ENCODE measurements at regions not wholly inside any gene's neighbourhood (a gene's known extent, or its start where the extent isn't known, plus 50 kb on each side); places are given as distances from the start of the nearest gene placed in this dataset.

- no peak for DNase-seq (ENCODE audit: low spot score)
- TF ChIP-seq CTCF (IDR thresholded peaks at IDR 0.05; ENCODE audit: borderline replicate concordance, control extremely low read depth, extremely low read depth, insufficient read depth, missing control alignments), result no peak
- in situ Hi-C loops (cut with MboI; ENCODE audit: low sequenced_read_pairs, unreplicated experiment), result no loop called here
These were observed 139.7 kb downstream of the SLC30A10 start for GRCh38 chr1:219788700-219789099.

- no peak for TF ChIP-seq CTCF (IDR thresholded peaks at IDR 0.05; ENCODE audit: borderline replicate concordance, control extremely low read depth, extremely low read depth, insufficient read depth, missing control alignments)
- no peak for DNase-seq (ENCODE audit: low spot score)
- in situ Hi-C loops (cut with MboI; ENCODE audit: low sequenced_read_pairs, unreplicated experiment), result no loop called here
These were observed 140.3 kb downstream of the SLC30A10 start for GRCh38 chr1:219788091-219788490.

GRCh38 chr1:219784660-219785381 is 143.5 kb downstream of the SLC30A10 start:
- in situ Hi-C loops (cut with MboI; ENCODE audit: low sequenced_read_pairs, unreplicated experiment), result no loop called here
- no peak for DNase-seq (ENCODE audit: low spot score)
- no peak for TF ChIP-seq CTCF (IDR thresholded peaks at IDR 0.05; ENCODE audit: borderline replicate concordance, control extremely low read depth, extremely low read depth, insufficient read depth, missing control alignments)

- in situ Hi-C loops (cut with MboI; ENCODE audit: low sequenced_read_pairs, unreplicated experiment), result no loop called here
- TF ChIP-seq CTCF (IDR thresholded peaks at IDR 0.05; ENCODE audit: borderline replicate concordance, control extremely low read depth, extremely low read depth, insufficient read depth, missing control alignments), result no peak
- DNase-seq (ENCODE audit: low spot score), result no peak
These were observed 144.6 kb downstream of the SLC30A10 start for GRCh38 chr1:219783605-219784235.

- no peak for TF ChIP-seq CTCF (IDR thresholded peaks at IDR 0.05; ENCODE audit: borderline replicate concordance, control extremely low read depth, extremely low read depth, insufficient read depth, missing control alignments)
- in situ Hi-C loops (cut with MboI; ENCODE audit: low sequenced_read_pairs, unreplicated experiment), result no loop called here
- DNase-seq (ENCODE audit: low spot score), result no peak
These were observed 145.4 kb downstream of the SLC30A10 start for GRCh38 chr1:219782929-219783328.

GRCh38 chr1:219782311-219782710 is 146.0 kb downstream of the SLC30A10 start:
- DNase-seq (ENCODE audit: low spot score), result no peak
- TF ChIP-seq CTCF (IDR thresholded peaks at IDR 0.05; ENCODE audit: borderline replicate concordance, control extremely low read depth, extremely low read depth, insufficient read depth, missing control alignments), result no peak
- in situ Hi-C loops (cut with MboI; ENCODE audit: low sequenced_read_pairs, unreplicated experiment), result no loop called here
